Activated CD4-positive, alpha-beta memory T cell treated with anti-CD3 and anti-CD28 coated beads for 36 hours (primary cell): ENCODE measurements at regions not wholly inside any gene's neighbourhood (a gene's known extent, or its start where the extent isn't known, plus 50 kb on each side); places are given as distances from the start of the nearest gene placed in this dataset.

Experiments used
- CTCF ChIA-PET: fragments of 350-600 bp; sonication (Branson Sonifier 250); formaldehyde crosslinking; loops from one replicate; lab custom pipeline; 2021; ENCODE audit warnings: antibody characterized with exemption, inconsistent platforms; lab: Charles Lee
- POLR2A ChIA-PET: fragments of 350-600 bp; sonication (Branson Sonifier 250); formaldehyde crosslinking; loops from one replicate; lab custom pipeline; 2021; ENCODE audit warnings: antibody characterized with exemption; lab: Charles Lee
- DNase-seq: peaks from one replicate; pipeline ENCODE4 v3.0.0-alpha.2; 2020
- H3K27ac Mint-ChIP-seq: one replicate; pipeline ENCODE4 v1.8.0; 2021; ENCODE audit warnings: mixed read lengths
- H3K27me3 Mint-ChIP-seq: one replicate; pipeline ENCODE4 v1.8.0; 2021; ENCODE audit warnings: mixed read lengths
- H3K36me3 Mint-ChIP-seq: one replicate; pipeline ENCODE4 v1.8.0; 2021; ENCODE audit warnings: mixed read lengths
- H3K4me1 Mint-ChIP-seq: one replicate; pipeline ENCODE4 v1.8.0; 2021; ENCODE audit warnings: low read depth, mixed read lengths
- H3K4me3 Mint-ChIP-seq: one replicate; pipeline ENCODE4 v1.8.0; 2021; ENCODE audit warnings: mild to moderate bottlenecking, mixed read lengths
- H3K9me3 Mint-ChIP-seq: one replicate; pipeline ENCODE4 v1.8.0; 2021; ENCODE audit warnings: mixed read lengths
- intact Hi-C: fragments of 100-400 bp; cut with micrococcal nuclease; formaldehyde crosslinking; loops from one replicate; pipeline ENCODE4 v1.15.1; 2023

- ChIA-PET CTCF (interaction anchor here (1.2 kb wide), 1 partner anchor 10 kb away, joined by 3 read pairs; no protein-coding TSS in a partner anchor), POLR2A (no interaction called here)
- Mint-ChIP-seq H3K27ac (no peak overlapping the region), H3K4me3 (no peak overlapping the region), H3K27me3 (no peaks in the 10 kb centered on the region), H3K4me1 (peaks cover 4% of the 10 kb centered on the region), H3K36me3 (no peaks in the 10 kb centered on the region), H3K9me3 (no peaks in the 10 kb centered on the region)
- intact Hi-C loops = no loop called here
- no peak for DNase-seq
Observed at GRCh38 chr2:216300906-216301305, 71.4 kb downstream of the MARCHF4 start.

- Mint-ChIP-seq H3K27me3 (no peaks in the 10 kb centered on the region), H3K27ac (no peak overlapping the region), H3K36me3 (no peaks in the 10 kb centered on the region), H3K4me1 (peaks cover 4% of the 10 kb centered on the region), H3K4me3 (no peak overlapping the region), H3K9me3 (no peaks in the 10 kb centered on the region)
- POLR2A ChIA-PET = no interaction called here
- DNase-seq = no peak
- CTCF ChIA-PET = no interaction called here
- intact Hi-C loops = no loop called here
Observed at GRCh38 chr2:216299588-216299987, 72.7 kb downstream of the MARCHF4 start.

GRCh38 chr2:216298719-216299495 is 73.4 kb downstream of the MARCHF4 start:
- ChIA-PET POLR2A (no interaction called here), CTCF (no interaction called here)
- Mint-ChIP-seq H3K27me3 (no peaks in the 10 kb centered on the region), H3K4me1 (peaks cover 4% of the 10 kb centered on the region), H3K9me3 (no peaks in the 10 kb centered on the region), H3K27ac (no peak overlapping the region), H3K36me3 (no peaks in the 10 kb centered on the region), H3K4me3 (no peak overlapping the region)
- intact Hi-C loops = no loop called here
- DNase-seq = no peak

- H3K4me3 Mint-ChIP-seq = no peak overlapping the region
- H3K9me3 Mint-ChIP-seq = no peaks in the 10 kb centered on the region
- intact Hi-C loops = no loop called here
- peaks cover 4% of the 10 kb centered on the region for H3K4me1 Mint-ChIP-seq
- CTCF ChIA-PET = no interaction called here
- no peak overlapping the region for H3K27ac Mint-ChIP-seq
- POLR2A ChIA-PET = no interaction called here
- H3K36me3 Mint-ChIP-seq = no peaks in the 10 kb centered on the region
- DNase-seq = no peak
- no peaks in the 10 kb centered on the region for H3K27me3 Mint-ChIP-seq
Observed at GRCh38 chr2:216296856-216297255, 75.4 kb downstream of the MARCHF4 start.

- H3K4me1 Mint-ChIP-seq = peaks cover 4% of the 10 kb centered on the region
- ChIA-PET CTCF (interaction anchor here (1.0 kb wide), 1 partner anchor 10 kb away, joined by 3 read pairs; no protein-coding TSS in a partner anchor), POLR2A (no interaction called here)
- no peaks in the 10 kb centered on the region for H3K9me3 Mint-ChIP-seq
- no peak for DNase-seq
- intact Hi-C loops = no loop called here
- H3K27ac Mint-ChIP-seq = no peak overlapping the region
- no peak overlapping the region for H3K4me3 Mint-ChIP-seq
- no peaks in the 10 kb centered on the region for H3K27me3 Mint-ChIP-seq
- no peaks in the 10 kb centered on the region for H3K36me3 Mint-ChIP-seq
Observed at GRCh38 chr2:216294305-216294704, 78.0 kb downstream of the MARCHF4 start.

GRCh38 chr2:216293883-216294282 is 78.4 kb downstream of the MARCHF4 start:
- H3K27me3 Mint-ChIP-seq = no peaks in the 10 kb centered on the region
- H3K9me3 Mint-ChIP-seq = no peaks in the 10 kb centered on the region
- no peak overlapping the region for H3K27ac Mint-ChIP-seq
- CTCF ChIA-PET = no interaction called here
- intact Hi-C loops = no loop called here
- H3K36me3 Mint-ChIP-seq = no peaks in the 10 kb centered on the region
- no peak for DNase-seq
- POLR2A ChIA-PET = no interaction called here
- no peak overlapping the region for H3K4me3 Mint-ChIP-seq
- peaks cover 4% of the 10 kb centered on the region for H3K4me1 Mint-ChIP-seq

GRCh38 chr2:216292886-216293301 is 79.4 kb downstream of the MARCHF4 start:
- H3K27ac Mint-ChIP-seq = no peak overlapping the region
- intact Hi-C loops = no loop called here
- no peaks in the 10 kb centered on the region for H3K36me3 Mint-ChIP-seq
- H3K9me3 Mint-ChIP-seq = no peaks in the 10 kb centered on the region
- H3K27me3 Mint-ChIP-seq = no peaks in the 10 kb centered on the region
- no peak overlapping the region for H3K4me3 Mint-ChIP-seq
- DNase-seq = no peak
- H3K4me1 Mint-ChIP-seq = peaks cover 4% of the 10 kb centered on the region
- ChIA-PET POLR2A (no interaction called here), CTCF (no interaction called here)

GRCh38 chr2:216292475-216292874 is 79.8 kb downstream of the MARCHF4 start:
- no peak for DNase-seq
- no peak overlapping the region for H3K4me3 Mint-ChIP-seq
- H3K4me1 Mint-ChIP-seq = peaks cover 4% of the 10 kb centered on the region
- ChIA-PET POLR2A (no interaction called here), CTCF (no interaction called here)
- H3K27ac Mint-ChIP-seq = no peak overlapping the region
- H3K36me3 Mint-ChIP-seq = no peaks in the 10 kb centered on the region
- no peaks in the 10 kb centered on the region for H3K27me3 Mint-ChIP-seq
- intact Hi-C loops = no loop called here
- H3K9me3 Mint-ChIP-seq = no peaks in the 10 kb centered on the region

GRCh38 chr2:216289470-216289869 is 82.8 kb downstream of the MARCHF4 start:
- H3K4me3 Mint-ChIP-seq = no peak overlapping the region
- no peaks in the 10 kb centered on the region for H3K4me1 Mint-ChIP-seq
- H3K27me3 Mint-ChIP-seq = peaks cover 2% of the 10 kb centered on the region
- CTCF ChIA-PET = no interaction called here
- H3K27ac Mint-ChIP-seq = no peak overlapping the region
- DNase-seq = no peak
- H3K36me3 Mint-ChIP-seq = no peaks in the 10 kb centered on the region
- intact Hi-C loops = no loop called here
- H3K9me3 Mint-ChIP-seq = no peaks in the 10 kb centered on the region
- POLR2A ChIA-PET = no interaction called here

GRCh38 chr2:216287251-216287650 is 85.0 kb downstream of the MARCHF4 start:
- intact Hi-C loops = no loop called here
- Mint-ChIP-seq H3K27ac (no peak overlapping the region), H3K36me3 (no peaks in the 10 kb centered on the region), H3K9me3 (no peaks in the 10 kb centered on the region), H3K4me3 (no peak overlapping the region), H3K4me1 (no peaks in the 10 kb centered on the region), H3K27me3 (peaks cover 2% of the 10 kb centered on the region)
- CTCF ChIA-PET = no interaction called here
- DNase-seq = no peak
- POLR2A ChIA-PET = no interaction called here

GRCh38 chr2:216286616-216287231 is 85.6 kb downstream of the MARCHF4 start:
- H3K36me3 Mint-ChIP-seq = no peaks in the 10 kb centered on the region
- peaks cover 2% of the 10 kb centered on the region for H3K27me3 Mint-ChIP-seq
- no peaks in the 10 kb centered on the region for H3K4me1 Mint-ChIP-seq
- H3K4me3 Mint-ChIP-seq = no peak overlapping the region
- CTCF ChIA-PET = no interaction called here
- intact Hi-C loops = no loop called here
- H3K27ac Mint-ChIP-seq = no peak overlapping the region
- POLR2A ChIA-PET = no interaction called here
- no peak for DNase-seq
- H3K9me3 Mint-ChIP-seq = no peaks in the 10 kb centered on the region

- ChIA-PET POLR2A (no interaction called here), CTCF (no interaction called here)
- H3K4me1 Mint-ChIP-seq = no peaks in the 10 kb centered on the region
- H3K9me3 Mint-ChIP-seq = no peaks in the 10 kb centered on the region
- intact Hi-C loops = no loop called here
- H3K27ac Mint-ChIP-seq = no peak overlapping the region
- no peak for DNase-seq
- H3K4me3 Mint-ChIP-seq = no peak overlapping the region
- no peaks in the 10 kb centered on the region for H3K36me3 Mint-ChIP-seq
- peaks cover 2% of the 10 kb centered on the region for H3K27me3 Mint-ChIP-seq
Observed at GRCh38 chr2:216285701-216286100, 86.6 kb downstream of the MARCHF4 start.
